ENCODE measurements at regions not wholly inside any gene's neighbourhood (a gene's known extent, or its start where the extent isn't known, plus 50 kb on each side); places are given as distances from the start of the nearest gene placed in this dataset.

GRCh38 chr11:22471385-22471784 is 133.2 kb downstream of the SLC17A6 start:
- POLR2A ChIA-PET = no interaction called here
- CTCF ChIA-PET = interaction anchor here (1.5 kb wide), 1 partner anchor 31 kb away, joined by 4 read pairs; no protein-coding TSS in a partner anchor
- DNase-seq (ENCODE audit: extremely low spot score) = no peak

GRCh38 chr11:22467741-22468140 is 129.6 kb downstream of the SLC17A6 start:
- DNase-seq (ENCODE audit: extremely low spot score) = no peak
- POLR2A ChIA-PET = no interaction called here
- CTCF ChIA-PET = no interaction called here
- no peak for TF ChIP-seq CTCF (IDR thresholded peaks at IDR 0.05; ENCODE audit: control extremely low read depth, extremely low read depth, low read depth, missing control alignments)

More at GRCh38 chr11:22471385-22471784, 133.2 kb downstream of the SLC17A6 start:
- TF ChIP-seq CTCF (IDR thresholded peaks at IDR 0.05; ENCODE audit: control extremely low read depth, extremely low read depth, low read depth, missing control alignments) = no peak

- POLR2A ChIA-PET = no interaction called here
- DNase-seq (ENCODE audit: extremely low spot score) = no peak
- CTCF ChIA-PET = no interaction called here
- no peak for TF ChIP-seq CTCF (IDR thresholded peaks at IDR 0.05; ENCODE audit: control extremely low read depth, extremely low read depth, low read depth, missing control alignments)
These were observed 129.1 kb downstream of the SLC17A6 start for GRCh38 chr11:22467248-22467647.

- ChIA-PET CTCF (no interaction called here), POLR2A (no interaction called here)
- no peak for TF ChIP-seq CTCF (IDR thresholded peaks at IDR 0.05; ENCODE audit: control extremely low read depth, extremely low read depth, low read depth, missing control alignments)
- DNase-seq (ENCODE audit: extremely low spot score) = no peak
These were observed 128.6 kb downstream of the SLC17A6 start for GRCh38 chr11:22466809-22467208.

GRCh38 chr11:22466351-22466750 is 128.2 kb downstream of the SLC17A6 start:
- no peak for DNase-seq (ENCODE audit: extremely low spot score)
- no peak for TF ChIP-seq CTCF (IDR thresholded peaks at IDR 0.05; ENCODE audit: control extremely low read depth, extremely low read depth, low read depth, missing control alignments)
- ChIA-PET CTCF (no interaction called here), POLR2A (no interaction called here)

- no peak for TF ChIP-seq CTCF (IDR thresholded peaks at IDR 0.05; ENCODE audit: control extremely low read depth, extremely low read depth, low read depth, missing control alignments)
- POLR2A ChIA-PET = no interaction called here
- CTCF ChIA-PET = no interaction called here
- no peak for DNase-seq (ENCODE audit: extremely low spot score)
These were observed 127.4 kb downstream of the SLC17A6 start for GRCh38 chr11:22465620-22466019.

GRCh38 chr11:22461626-22462025 is 123.4 kb downstream of the SLC17A6 start:
- CTCF ChIA-PET = no interaction called here
- TF ChIP-seq CTCF (IDR thresholded peaks at IDR 0.05; ENCODE audit: control extremely low read depth, extremely low read depth, low read depth, missing control alignments) = no peak
- POLR2A ChIA-PET = no interaction called here
- DNase-seq (ENCODE audit: extremely low spot score) = no peak
